Body of pancreas (tissue), 4 donors: ENCODE measurements at regions not wholly inside any gene's neighbourhood (a gene's known extent, or its start where the extent isn't known, plus 50 kb on each side); places are given as distances from the start of the nearest gene placed in this dataset.

Experiments used
- ATAC-seq: fragments of 150-250 bp; one replicate; pipeline ENCODE4 v1.9.1; 2016
- DNase-seq, 4 donors: peaks; one replicate each; pipeline ENCODE4 v3.0.0-alpha.2; 2019
- H3K27ac ChIP-seq, 4 donors: fragments of 200-600 bp; sonication (generic); 1 replicate in 3 of 4; 2 replicates in 1 of 4; pipeline versions ENCODE4 v1.5.1 to v1.6.1; 2016 to 2019; ENCODE audit warnings: mild to moderate bottlenecking in 1 of 4, mixed read lengths in 1 of 4, moderate library complexity in 1 of 4
- H3K27me3 ChIP-seq, 2 donors: fragments of 200-600 bp; sonication (generic); one replicate each; pipeline ENCODE4 v1.6.0; 2016; ENCODE audit warnings: mild to moderate bottlenecking in 1 of 2
- H3K36me3 ChIP-seq, 2 donors: fragments of 200-600 bp; sonication (generic); replicated peaks in 1 of 2; 2 replicates each; pipeline ENCODE4 v1.5.1; 2016; ENCODE audit warnings: low read depth in 2 of 2; ENCODE audit not compliant: insufficient read depth in 1 of 2
- H3K4me1 ChIP-seq: fragments of 200-600 bp; sonication (generic); one replicate; pipeline ENCODE4 v1.6.0; 2016
- H3K4me3 ChIP-seq, 2 donors: fragments of 200-600 bp; sonication (generic); 1 replicate in 1 of 2; 2 replicates in 1 of 2; pipeline ENCODE4 v1.5.1; 2016 to 2019
- H3K9me3 ChIP-seq, 3 donors: fragments of 200-600 bp; sonication (generic); 1 replicate in 2 of 3; 2 replicates in 1 of 3; pipeline ENCODE4 v1.5.1; 2016
- POLR2A ChIP-seq, 3 donors: fragments of 450-650 bp; IDR thresholded peaks; one replicate each; pipeline ENCODE4 v1.6.1; 2016; ENCODE audit warnings: antibody characterized with exemption in 3 of 3, mild to moderate bottlenecking in 2 of 3
- whole genome bisulfite sequencing, 2 donors: methylation state at CpG; one replicate each; pipeline ENCODE4 v1.1.5; 2017; 5-methylcytosine and 5-hydroxymethylcytosine counted together
- intact Hi-C: fragments of 100-400 bp; cut with DNase I; formaldehyde crosslinking; loops from one replicate; pipeline ENCODE4 v1.15.1; 2023
- TF ChIP-seq, protein P1 (sequence below), 7 experiments: fragments of 450-650 bp in 4 of 7; fragments of 200-600 bp in 3 of 7; sonication (generic) in 3 of 7; IDR thresholded peaks; one replicate each; pipeline ENCODE4 v1.5.1; 2016 to 2019; ENCODE audit warnings: antibody characterized with exemption in 7 of 7

- no peaks in the 10 kb centered on the region for H3K4me1 ChIP-seq
- TF ChIP-seq, protein P1, sequence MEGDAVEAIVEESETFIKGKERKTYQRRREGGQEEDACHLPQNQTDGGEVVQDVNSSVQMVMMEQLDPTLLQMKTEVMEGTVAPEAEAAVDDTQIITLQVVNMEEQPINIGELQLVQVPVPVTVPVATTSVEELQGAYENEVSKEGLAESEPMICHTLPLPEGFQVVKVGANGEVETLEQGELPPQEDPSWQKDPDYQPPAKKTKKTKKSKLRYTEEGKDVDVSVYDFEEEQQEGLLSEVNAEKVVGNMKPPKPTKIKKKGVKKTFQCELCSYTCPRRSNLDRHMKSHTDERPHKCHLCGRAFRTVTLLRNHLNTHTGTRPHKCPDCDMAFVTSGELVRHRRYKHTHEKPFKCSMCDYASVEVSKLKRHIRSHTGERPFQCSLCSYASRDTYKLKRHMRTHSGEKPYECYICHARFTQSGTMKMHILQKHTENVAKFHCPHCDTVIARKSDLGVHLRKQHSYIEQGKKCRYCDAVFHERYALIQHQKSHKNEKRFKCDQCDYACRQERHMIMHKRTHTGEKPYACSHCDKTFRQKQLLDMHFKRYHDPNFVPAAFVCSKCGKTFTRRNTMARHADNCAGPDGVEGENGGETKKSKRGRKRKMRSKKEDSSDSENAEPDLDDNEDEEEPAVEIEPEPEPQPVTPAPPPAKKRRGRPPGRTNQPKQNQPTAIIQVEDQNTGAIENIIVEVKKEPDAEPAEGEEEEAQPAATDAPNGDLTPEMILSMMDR (IDR thresholded peaks at IDR 0.05): no peak
- TF ChIP-seq POLR2A (IDR thresholded peaks at IDR 0.05): no peak
- H3K36me3 ChIP-seq: no peaks in the 10 kb centered on the region
- H3K9me3 ChIP-seq: no peaks in the 10 kb centered on the region
- ATAC-seq: no peak
- H3K4me3 ChIP-seq: no peak overlapping the region
- no peaks in the 10 kb centered on the region for H3K27me3 ChIP-seq
- intact Hi-C loops: no loop called here
- DNase-seq: no peak
- H3K27ac ChIP-seq: no peak overlapping the region
Observed at GRCh38 chr5:124079062-124079461, 567.1 kb downstream of the CSNK1G3 start.

DNA sequence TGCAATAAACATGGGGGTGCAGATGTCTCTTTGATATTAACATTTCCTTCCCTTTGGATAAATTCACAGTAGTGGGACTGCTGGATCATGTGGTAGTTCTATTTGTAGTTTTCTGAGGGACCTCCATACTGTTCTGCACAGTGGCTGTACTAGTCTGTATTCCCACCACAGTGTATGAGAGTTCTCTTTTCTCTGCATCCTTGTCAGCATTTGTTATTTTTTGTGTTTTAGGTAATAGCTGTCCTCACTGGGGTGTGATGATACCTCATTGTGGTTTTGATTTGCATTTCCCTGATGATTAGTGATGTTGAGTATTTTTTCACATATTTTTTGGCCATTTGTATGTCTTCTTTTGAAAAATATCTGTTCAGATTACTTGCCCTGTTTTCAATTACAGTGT, 562.5 kb downstream of the CSNK1G3 start:
- TF ChIP-seq, protein P1 (IDR thresholded peaks at IDR 0.05): no peak
- TF ChIP-seq POLR2A (IDR thresholded peaks at IDR 0.05): no peak
- H3K36me3 ChIP-seq: no peaks in the 10 kb centered on the region
- H3K27me3 ChIP-seq: no peaks in the 10 kb centered on the region
- H3K9me3 ChIP-seq: no peaks in the 10 kb centered on the region
- H3K27ac ChIP-seq: no peak overlapping the region
- intact Hi-C loops: no loop called here
- no peaks in the 10 kb centered on the region for H3K4me1 ChIP-seq
- DNase-seq: no peak
- H3K4me3 ChIP-seq: no peak overlapping the region
- no peak for ATAC-seq

DNA sequence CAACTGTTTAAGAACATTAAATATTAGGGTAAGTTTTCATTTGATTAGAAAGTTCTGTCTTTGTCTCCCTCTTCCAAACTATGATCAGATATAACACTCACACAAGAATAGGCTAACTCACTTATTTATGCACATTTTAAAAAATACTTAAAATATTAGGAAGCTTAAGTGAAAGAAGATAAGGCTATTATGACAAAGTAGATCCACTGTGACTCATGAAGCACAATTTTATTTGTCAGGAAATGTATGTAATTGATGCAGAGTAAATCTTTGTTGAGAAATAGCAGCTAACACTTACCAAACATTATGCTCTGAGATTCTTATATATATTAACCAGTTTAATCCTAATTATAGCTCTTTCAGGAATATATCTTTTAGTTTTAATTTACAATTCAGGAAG, 560.6 kb downstream of the CSNK1G3 start:
- intact Hi-C loops: no loop called here
- Histone ChIP-seq H3K4me1 (no peaks in the 10 kb centered on the region), H3K27me3 (no peaks in the 10 kb centered on the region), H3K36me3 (no peaks in the 10 kb centered on the region), H3K4me3 (no peak overlapping the region), H3K9me3 (no peaks in the 10 kb centered on the region), H3K27ac (no peak overlapping the region)
- DNase-seq: no peak
- ATAC-seq: no peak
- TF ChIP-seq POLR2A (IDR thresholded peaks at IDR 0.05): no peak
- TF ChIP-seq, protein P1 (IDR thresholded peaks at IDR 0.05): no peak

GRCh38 chr5:124071039-124071438, 559.1 kb downstream of the CSNK1G3 start:
- H3K4me1 ChIP-seq: no peaks in the 10 kb centered on the region
- H3K27me3 ChIP-seq: no peaks in the 10 kb centered on the region
- intact Hi-C loops: no loop called here
- WGBS, 2 donors: 59 to 60% methylated on average over 4 of the region's 4 CpGs
- TF ChIP-seq, protein P1 (IDR thresholded peaks at IDR 0.05): no peak
- no peak for TF ChIP-seq POLR2A (IDR thresholded peaks at IDR 0.05)
- DNase-seq (no peak), ATAC-seq (no peak)
- no peaks in the 10 kb centered on the region for H3K9me3 ChIP-seq
- no peak overlapping the region for H3K27ac ChIP-seq
- no peak overlapping the region for H3K4me3 ChIP-seq
- H3K36me3 ChIP-seq: no peaks in the 10 kb centered on the region

DNA sequence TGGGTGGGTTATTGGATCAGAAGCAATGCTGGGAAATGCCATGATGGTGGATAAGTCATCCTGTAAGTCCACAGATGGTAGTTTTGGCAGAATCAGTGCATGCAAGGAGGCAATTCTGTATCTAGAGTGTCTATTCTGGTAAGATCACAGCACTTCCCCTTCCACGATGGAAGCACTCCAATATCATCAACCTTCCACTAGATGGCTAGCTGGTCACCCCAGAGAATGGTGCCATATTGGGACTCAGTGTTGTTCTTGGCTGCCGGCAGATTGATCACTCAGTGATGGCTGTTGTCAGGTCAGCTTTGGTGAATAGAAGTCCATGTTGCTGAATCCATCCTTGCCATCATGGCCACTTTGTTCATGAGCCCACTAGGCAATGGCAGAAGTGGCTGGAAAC, 553.5 kb downstream of the CSNK1G3 start:
- Histone ChIP-seq H3K36me3 (no peaks in the 10 kb centered on the region), H3K4me1 (peaks cover 17% of the 10 kb centered on the region), H3K9me3 (no peaks in the 10 kb centered on the region), H3K27ac (no peak overlapping the region), H3K4me3 (no peak overlapping the region), H3K27me3 (no peaks in the 10 kb centered on the region)
- no peak for DNase-seq
- no peak for ATAC-seq
- intact Hi-C loops: no loop called here
- 60 to 93% methylated on average over 1 to 2 of the region's 2 CpGs for WGBS, 2 donors
- TF ChIP-seq, protein P1 (IDR thresholded peaks at IDR 0.05): no peak
- TF ChIP-seq POLR2A (IDR thresholded peaks at IDR 0.05): no peak
